Adrenal gland (tissue), 5 donors: ENCODE measurements at regions not wholly inside any gene's neighbourhood (a gene's known extent, or its start where the extent isn't known, plus 50 kb on each side); places are given as distances from the start of the nearest gene placed in this dataset.

Experiments
- CTCF ChIP-seq, 6 experiments: fragments of 450-650 bp in 4 of 6; fragments of 200-600 bp in 2 of 6; sonication (generic) in 1 of 6; IDR thresholded peaks; 1 replicate in 5 of 6; 2 replicates in 1 of 6; pipeline versions ENCODE4 v1.5.1 to v1.8.0; 2016 to 2021; ENCODE audit warnings: antibody characterized with exemption in 6 of 6, mild to moderate bottlenecking in 2 of 6, moderate library complexity in 1 of 6
- POLR2A ChIP-seq, 2 donors: fragments of 450-650 bp; IDR thresholded peaks; one replicate each; pipeline ENCODE4 v1.6.1; 2017; ENCODE audit warnings: antibody characterized with exemption in 2 of 2, mild to moderate bottlenecking in 2 of 2, moderate library complexity in 1 of 2
- donor health status: DM: no; HTN: no; CAD: no.

- no peak for TF ChIP-seq CTCF (IDR thresholded peaks at IDR 0.05)
- no peak for TF ChIP-seq POLR2A (IDR thresholded peaks at IDR 0.05)
Observed at GRCh38 chr6:119636060-119636459, 286.5 kb upstream of the MAN1A1 start.
